ENCODE measurements at regions not wholly inside any gene's neighbourhood (a gene's known extent, or its start where the extent isn't known, plus 50 kb on each side); places are given as distances from the start of the nearest gene placed in this dataset.

DNA sequence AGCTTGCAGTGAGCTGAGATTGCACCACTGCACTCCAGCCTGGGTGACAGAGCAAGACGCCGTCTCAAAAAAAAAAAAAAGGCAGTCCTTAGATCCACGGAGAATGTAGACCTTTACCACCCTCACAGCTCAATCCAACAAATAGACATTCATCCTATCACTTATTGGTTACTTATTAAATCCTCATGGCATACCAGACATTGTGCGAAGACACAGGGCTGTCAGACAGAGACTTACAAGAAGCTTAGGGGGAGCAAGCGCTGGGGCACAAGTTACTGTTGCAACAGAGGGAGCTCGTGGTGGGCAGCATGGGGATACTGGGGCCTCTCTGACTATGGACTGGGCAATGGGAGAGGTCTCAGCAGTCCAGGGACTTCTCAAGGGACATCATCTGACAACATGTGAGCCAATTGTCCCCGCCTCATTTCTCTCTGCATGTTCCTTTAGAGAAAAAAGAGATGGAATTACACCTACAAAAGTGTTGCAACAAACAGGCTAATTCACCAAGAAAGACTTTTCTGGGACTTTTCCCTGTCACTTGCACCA, 82.8 kb upstream of the TNS3 start:
- Mint-ChIP-seq H3K4me1 (peaks cover 36 to 66% of the 10 kb centered on the region in 2 donors), H3K27me3 (no peaks in the 10 kb centered on the region), H3K27ac (no peak overlapping the region), H3K4me3 (no peak overlapping the region), H3K36me3 (no peaks in the 10 kb centered on the region), H3K9me3 (no peaks in the 10 kb centered on the region)
- no peak for ATAC-seq (replicated peaks)
- no peak for DNase-seq

DNA sequence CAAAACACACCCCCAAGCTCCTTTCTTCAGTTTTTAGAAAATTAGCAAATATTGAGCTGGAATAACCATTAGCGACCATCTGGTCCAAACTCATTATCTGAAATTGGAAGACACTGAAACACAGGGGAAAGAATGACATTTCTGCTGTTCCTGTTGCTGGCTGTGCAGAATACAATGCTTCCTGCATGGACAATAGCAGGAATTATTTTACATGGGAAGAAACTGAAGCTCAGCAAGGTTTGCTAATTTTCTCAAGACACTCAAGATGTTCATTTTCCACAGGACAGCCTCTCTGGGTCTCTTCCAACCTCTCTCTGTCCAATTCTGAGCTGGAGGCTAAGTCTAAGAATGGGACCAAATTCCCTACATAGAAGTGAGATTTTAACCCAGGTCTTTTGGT, 81.9 kb upstream of the TNS3 start:
- Mint-ChIP-seq H3K27ac (no peak overlapping the region), H3K36me3 (no peaks in the 10 kb centered on the region), H3K9me3 (no peaks in the 10 kb centered on the region), H3K4me3 (no peak overlapping the region), H3K27me3 (no peaks in the 10 kb centered on the region), H3K4me1 (peaks cover 30 to 61% of the 10 kb centered on the region in 2 donors)
- no peak for ATAC-seq (replicated peaks)
- DNase-seq, result no peak

DNA sequence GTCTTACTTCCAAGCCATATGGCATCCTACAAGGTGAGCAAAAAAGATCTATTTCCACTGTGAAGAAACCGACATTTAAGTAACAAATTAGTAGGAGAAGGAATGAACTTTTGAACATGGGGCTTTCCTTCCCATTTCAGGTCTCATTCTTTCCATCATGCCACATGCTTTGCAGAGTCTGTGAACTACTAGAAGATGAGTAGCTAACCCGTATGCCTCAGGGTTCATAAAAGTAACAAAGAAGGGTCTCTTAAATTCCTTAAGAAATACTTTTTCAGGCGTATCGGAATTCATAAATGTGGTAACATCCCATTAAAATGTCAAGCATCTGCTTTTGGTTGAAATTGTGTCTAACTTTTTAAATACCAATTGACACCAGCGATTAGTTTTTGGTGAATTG, 81.3 kb upstream of the TNS3 start:
- H3K27ac Mint-ChIP-seq, result no peak overlapping the region
- H3K9me3 Mint-ChIP-seq, result no peaks in the 10 kb centered on the region
- ATAC-seq (replicated peaks) (no peak), DNase-seq (no peak)
- no peaks in the 10 kb centered on the region for H3K27me3 Mint-ChIP-seq
- peaks cover 26 to 55% of the 10 kb centered on the region in 2 donors for H3K4me1 Mint-ChIP-seq
- no peaks in the 10 kb centered on the region for H3K36me3 Mint-ChIP-seq
- no peak overlapping the region for H3K4me3 Mint-ChIP-seq

DNA sequence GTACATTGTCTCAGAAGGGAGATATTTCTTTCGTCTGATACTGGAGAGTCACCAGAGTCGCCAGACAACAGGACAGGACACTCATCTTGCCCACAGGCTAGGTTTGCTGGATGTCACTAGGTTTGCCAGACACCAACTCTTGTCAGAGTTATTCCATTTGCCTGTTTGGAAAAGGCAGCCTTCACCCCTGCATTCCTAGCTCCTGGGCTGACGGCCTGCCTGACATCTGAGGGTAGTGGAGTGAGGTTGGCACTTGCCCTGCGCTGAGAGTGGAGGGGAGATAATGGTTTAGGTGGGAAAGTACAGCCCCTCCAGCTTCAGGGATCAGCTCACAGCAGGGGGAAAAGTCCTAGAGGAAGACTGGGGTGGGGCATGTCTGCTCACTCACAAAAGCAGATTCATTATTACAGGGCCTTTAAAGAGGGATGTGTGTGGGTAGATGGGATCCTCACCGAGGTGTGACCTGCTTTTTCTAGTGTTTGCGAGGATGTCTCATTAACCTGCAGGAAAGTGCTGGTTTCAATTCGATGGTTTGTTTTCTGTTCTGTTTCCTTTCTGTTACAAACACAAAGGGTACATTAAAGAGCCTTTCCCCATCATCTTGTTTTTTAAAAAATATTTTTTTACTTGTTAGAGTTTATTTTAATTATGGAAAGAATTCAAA, 79.3 kb upstream of the TNS3 start:
- H3K4me1 Mint-ChIP-seq, result peaks cover 26 to 55% of the 10 kb centered on the region in 2 donors
- no peaks in the 10 kb centered on the region for H3K36me3 Mint-ChIP-seq
- ATAC-seq (replicated peaks), result peak; percentile 72 to 81
- no peaks in the 10 kb centered on the region for H3K9me3 Mint-ChIP-seq
- H3K4me3 Mint-ChIP-seq, result peak overlapping the region in 1 of 2 donors; percentile 12
- peak overlapping the region; percentile 79 for H3K27ac Mint-ChIP-seq
- no peak for DNase-seq
- no peaks in the 10 kb centered on the region for H3K27me3 Mint-ChIP-seq

DNA sequence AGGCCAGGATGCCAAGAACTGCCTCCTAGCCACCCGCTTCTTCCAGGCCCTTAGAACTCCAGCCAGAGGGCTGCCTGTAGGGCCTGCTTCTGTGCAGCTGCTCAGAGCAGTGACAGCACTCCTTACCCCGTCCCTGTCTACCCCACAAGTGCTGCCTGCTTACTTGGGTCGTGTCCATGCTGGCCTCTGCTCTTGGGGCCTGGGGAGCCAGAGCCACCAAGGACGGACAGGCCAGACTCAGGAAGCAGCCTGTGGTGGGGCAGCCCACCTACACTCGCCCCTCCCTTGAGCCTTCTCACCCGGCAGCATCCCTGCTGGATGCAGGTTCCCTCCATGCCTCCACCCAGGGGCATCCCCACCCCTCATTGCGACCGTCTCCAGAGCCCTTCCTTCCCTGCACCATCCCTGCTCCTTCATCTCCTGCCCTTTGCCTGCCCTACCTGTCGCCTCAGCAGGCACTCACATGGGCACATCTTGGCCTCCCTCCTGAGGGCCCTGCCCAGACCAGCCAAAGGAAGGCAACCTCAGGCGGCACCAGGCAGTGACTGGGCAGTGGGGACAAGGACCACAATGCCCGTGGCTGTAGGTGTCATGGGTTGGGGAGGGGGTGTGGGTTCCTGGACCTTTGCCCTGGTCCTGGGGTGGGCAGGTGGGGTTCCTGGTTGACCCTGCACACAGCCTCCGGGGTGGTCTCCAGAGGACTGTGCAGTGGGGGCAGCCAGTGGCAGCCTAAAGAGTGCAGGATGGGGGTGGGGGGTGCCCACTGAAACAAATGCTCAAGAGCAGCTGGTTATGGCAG, 78.0 kb upstream of the TNS3 start:
- Mint-ChIP-seq H3K27me3 (no peaks in the 10 kb centered on the region), H3K4me3 (no peak overlapping the region), H3K27ac (peak overlapping the region; percentile 9), H3K9me3 (no peaks in the 10 kb centered on the region), H3K36me3 (no peaks in the 10 kb centered on the region), H3K4me1 (peaks cover 18 to 43% of the 10 kb centered on the region in 2 donors)
- no peak for DNase-seq
- ATAC-seq (replicated peaks), result no peak

DNA sequence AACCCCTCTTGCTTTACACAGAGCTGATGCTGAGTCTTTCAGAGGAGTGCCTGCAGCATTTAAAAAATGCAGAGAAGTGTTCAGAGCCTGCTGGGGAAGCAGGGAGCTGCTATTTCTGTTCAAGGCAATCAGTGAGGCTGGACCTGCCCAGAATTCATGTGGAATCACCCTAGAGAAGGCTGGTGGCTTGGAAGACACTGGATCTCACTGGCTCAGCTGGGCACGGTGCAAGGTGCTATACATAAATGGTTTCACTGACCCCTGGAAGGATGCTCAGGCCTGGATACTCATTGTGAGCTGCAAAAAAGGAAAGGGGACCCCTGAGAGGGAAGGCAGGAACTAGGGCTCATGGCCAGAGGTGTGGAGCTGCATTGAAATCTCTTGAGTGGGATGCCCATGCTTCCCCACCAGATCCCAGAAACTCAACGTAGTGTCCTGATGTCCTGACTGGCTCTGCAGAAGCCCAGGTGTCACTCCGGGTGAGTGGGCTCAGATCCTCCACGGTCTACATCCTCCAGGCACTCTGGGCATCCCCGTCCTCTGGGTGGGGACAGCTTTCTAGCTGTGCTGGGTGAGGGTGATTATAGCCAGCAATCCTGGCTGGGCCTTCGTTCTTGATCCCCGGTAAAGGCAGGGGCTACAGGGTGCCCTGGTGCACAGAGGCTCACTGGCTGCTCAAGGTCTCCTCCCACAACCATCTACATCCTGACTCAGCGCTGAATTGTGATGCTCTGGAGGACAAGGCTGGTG, 77.2 kb upstream of the TNS3 start:
- Mint-ChIP-seq H3K4me3 (no peak overlapping the region), H3K27me3 (no peaks in the 10 kb centered on the region), H3K4me1 (peaks cover 16 to 39% of the 10 kb centered on the region in 2 donors), H3K27ac (peak overlapping the region; percentile 9), H3K36me3 (no peaks in the 10 kb centered on the region), H3K9me3 (no peaks in the 10 kb centered on the region)
- ATAC-seq (replicated peaks) (no peak), DNase-seq (no peak)

DNA sequence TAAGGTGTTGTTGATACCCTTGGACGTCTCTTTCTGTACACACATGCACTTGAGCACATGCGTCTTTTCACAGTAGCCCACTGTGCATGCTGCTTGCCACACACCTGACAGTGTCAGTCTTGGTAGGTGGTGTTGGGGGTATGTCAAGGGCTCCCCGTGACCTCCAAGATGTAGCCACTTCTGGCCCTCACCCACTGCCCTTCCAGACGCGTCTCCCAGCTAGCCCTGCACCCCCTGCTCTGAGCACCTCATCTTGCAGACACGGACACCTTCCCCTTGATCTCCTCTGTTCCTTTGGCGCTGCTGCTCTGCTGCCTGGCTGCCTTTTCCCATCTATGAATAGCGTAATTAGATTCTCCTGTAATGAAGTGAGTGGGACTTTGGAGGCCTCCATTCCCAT, 75.2 kb upstream of the TNS3 start:
- ATAC-seq (replicated peaks) (no peak), DNase-seq (no peak)
- no peak overlapping the region for H3K27ac Mint-ChIP-seq
- no peaks in the 10 kb centered on the region for H3K36me3 Mint-ChIP-seq
- H3K9me3 Mint-ChIP-seq, result peaks cover 0 to 1% of the 10 kb centered on the region in 2 donors
- H3K4me3 Mint-ChIP-seq, result no peak overlapping the region
- H3K27me3 Mint-ChIP-seq, result no peaks in the 10 kb centered on the region
- H3K4me1 Mint-ChIP-seq, result peaks cover 22 to 37% of the 10 kb centered on the region in 2 donors

DNA sequence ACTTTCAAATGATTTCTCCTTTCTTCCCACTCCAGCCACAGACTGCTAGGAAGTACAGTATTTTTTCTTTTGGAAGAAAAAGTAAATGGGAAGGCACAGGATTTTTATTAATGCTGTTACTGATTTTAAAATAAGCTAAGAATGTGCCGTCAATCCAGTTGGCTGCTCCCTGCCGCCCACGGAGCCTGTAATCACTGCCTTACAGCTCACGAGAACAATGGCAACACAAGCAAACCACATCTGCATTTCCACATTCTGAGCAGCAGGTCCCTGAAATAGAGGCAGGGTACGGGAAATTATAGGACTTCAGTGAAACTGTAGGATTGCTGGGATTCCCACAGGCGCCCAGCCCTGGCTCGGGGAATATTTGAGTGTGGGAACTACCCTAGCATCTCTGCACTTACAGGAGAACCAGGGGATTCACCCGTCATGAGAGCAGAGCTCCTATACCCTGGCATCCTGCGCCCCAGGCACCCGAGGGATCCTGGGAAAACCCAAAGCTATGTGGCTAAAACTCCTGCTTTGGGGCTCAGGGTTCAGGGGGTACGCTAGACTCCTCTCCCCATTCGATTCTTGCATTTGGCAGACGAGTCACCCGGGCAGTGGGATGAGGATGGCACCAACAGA, 72.9 kb upstream of the TNS3 start:
- H3K4me3 Mint-ChIP-seq, result no peak overlapping the region
- H3K27me3 Mint-ChIP-seq, result no peaks in the 10 kb centered on the region
- no peak overlapping the region for H3K27ac Mint-ChIP-seq
- ATAC-seq (replicated peaks), result no peak
- H3K36me3 Mint-ChIP-seq, result no peaks in the 10 kb centered on the region
- peaks cover 10 to 26% of the 10 kb centered on the region in 2 donors for H3K4me1 Mint-ChIP-seq
- H3K9me3 Mint-ChIP-seq, result peaks cover 0 to 1% of the 10 kb centered on the region in 2 donors
- DNase-seq, result no peak

DNA sequence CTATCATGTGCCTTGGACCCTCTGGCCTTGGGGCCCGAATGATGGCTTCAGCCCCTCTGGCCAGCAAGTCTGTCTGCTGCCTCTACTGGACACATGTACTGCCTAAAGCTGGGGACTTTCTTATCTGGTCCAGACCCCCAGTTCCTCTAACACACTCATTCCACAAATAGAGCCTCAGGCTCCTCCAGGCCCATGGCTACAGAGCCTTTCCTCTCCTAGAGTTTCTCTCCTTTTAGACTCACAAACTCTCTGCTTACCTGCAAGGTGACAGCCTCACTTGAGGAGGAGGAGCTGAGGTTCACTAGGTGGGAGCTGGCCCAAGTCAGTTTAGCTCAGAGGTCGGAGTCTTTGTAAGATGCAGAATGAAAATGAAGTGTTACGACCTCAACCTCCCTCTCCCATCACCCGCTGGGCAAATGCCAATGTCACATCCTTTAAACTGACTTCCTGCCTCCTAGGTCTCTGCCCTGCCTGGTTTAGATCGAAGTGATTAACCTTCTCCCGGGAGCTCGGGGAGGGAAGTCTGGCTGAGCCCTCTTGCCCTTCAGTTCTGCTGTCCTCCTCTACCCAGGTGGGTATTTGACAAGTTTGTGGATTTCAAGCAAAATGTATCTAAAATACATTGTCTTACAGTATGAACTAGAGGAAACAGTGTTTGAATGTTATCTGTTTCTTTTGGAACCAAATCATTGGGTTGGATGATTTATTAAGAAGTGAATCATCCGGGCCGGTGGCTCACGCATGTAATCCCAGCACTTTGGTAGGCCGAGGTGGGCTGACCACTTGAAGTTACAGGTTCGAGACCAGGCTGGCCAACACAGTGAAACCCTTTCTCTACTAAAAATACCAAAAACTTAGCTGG, 71.9 kb upstream of the TNS3 start:
- H3K27ac Mint-ChIP-seq, result peak overlapping the region; percentile 57

DNA sequence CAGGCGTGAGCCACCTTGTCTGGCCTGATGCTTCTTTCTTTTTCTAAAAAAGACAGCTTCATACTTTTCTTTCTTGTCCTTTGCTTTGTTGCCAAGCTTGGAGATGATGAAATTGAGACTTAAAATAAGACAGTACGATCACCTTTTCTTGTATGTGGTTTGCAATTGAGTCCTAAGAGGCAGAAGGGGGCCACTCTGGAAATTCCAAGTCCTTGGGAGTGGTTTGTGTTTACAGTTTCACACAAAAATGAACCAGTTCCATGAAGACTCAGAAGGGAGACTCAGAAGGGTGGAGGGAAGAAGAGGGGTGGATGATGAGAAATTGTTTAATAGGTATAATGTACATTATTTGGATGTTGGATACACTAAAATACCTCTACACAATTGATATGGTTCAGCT, 70.7 kb upstream of the TNS3 start:
- peaks cover 20 to 37% of the 10 kb centered on the region in 2 donors for H3K4me1 Mint-ChIP-seq
- H3K4me3 Mint-ChIP-seq, result no peak overlapping the region
- H3K27ac Mint-ChIP-seq, result no peak overlapping the region
- H3K27me3 Mint-ChIP-seq, result no peaks in the 10 kb centered on the region
- DNase-seq, result no peak
- H3K9me3 Mint-ChIP-seq, result peaks cover 0 to 1% of the 10 kb centered on the region in 2 donors
- ATAC-seq (replicated peaks), result no peak
- H3K36me3 Mint-ChIP-seq, result no peaks in the 10 kb centered on the region

More for the DNA sequence above, 71.9 kb upstream of the TNS3 start:
- Mint-ChIP-seq H3K9me3 (peaks cover 0 to 1% of the 10 kb centered on the region in 2 donors), H3K4me3 (no peak overlapping the region), H3K4me1 (peaks cover 10 to 25% of the 10 kb centered on the region in 2 donors), H3K36me3 (no peaks in the 10 kb centered on the region), H3K27me3 (no peaks in the 10 kb centered on the region)
- no peak for ATAC-seq (replicated peaks)
- no peak for DNase-seq

DNA sequence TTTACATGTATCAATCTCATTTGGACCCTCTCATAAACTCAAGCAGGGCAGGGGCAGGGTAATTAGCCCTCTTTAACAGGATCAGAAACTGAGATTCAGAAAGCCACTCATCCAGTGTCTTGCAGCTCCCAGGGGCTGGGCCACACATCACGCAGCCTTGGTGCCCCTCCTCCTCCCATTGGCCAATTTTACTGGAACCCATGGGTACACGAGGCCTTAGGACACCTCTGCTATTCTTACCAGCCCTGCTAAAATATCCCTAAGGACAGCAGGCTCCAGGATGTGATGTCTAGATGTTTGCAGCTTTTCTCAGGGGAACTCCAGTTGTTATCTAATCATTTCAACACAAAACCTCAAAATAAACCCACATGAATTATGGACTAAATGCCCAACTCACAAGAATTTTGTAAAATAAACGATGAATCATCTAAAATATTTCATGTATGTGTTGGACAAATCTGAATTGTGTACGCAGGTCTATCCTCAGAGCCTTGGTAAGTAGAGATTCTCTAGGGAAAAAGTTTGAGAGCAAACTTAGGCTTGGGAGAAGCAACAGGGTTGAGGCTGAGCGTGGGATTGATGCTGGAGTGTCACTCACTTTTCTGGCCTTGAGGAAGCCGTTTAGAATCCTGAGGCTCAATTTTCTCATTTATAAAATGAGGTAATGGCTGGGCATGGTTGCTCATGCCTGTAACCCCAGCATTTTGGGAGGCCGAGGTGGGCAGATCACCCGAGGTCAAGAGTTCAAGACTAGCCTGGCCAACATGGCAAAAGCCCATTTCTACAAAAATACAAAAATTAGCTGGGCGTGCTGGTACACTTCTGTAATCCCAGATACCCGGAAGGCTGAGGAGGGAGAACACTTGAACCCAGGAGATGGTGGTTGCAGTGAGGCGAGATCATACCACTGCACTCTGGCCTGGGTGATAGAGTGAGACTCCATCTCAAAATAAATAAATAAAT, 69.7 kb upstream of the TNS3 start:
- Mint-ChIP-seq H3K27me3 (no peaks in the 10 kb centered on the region), H3K4me3 (no peak overlapping the region), H3K27ac (no peak overlapping the region), H3K36me3 (no peaks in the 10 kb centered on the region), H3K9me3 (peaks cover 0 to 1% of the 10 kb centered on the region in 2 donors), H3K4me1 (peaks cover 29 to 47% of the 10 kb centered on the region in 2 donors)
- no peak for ATAC-seq (replicated peaks)
- no peak for DNase-seq

DNA sequence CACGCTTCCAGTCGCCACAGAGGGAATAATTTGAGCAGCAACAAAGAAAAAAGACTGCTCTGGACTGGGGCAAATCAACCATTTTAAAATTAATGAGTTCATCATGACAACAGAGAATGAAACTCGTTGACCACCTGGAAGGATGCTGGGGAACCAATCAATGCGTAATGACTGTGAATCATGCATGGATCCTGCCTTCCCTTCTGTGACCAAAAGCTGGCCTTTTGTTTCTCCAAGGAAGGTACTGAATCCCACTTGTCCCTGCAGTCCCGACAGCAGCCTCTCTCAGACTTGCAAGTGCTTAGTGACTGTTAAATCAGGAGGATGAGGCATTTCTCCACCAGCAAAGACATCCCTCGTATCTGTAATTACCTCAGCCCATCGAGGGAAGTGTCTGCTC, 68.0 kb upstream of the TNS3 start:
- Mint-ChIP-seq H3K27me3 (no peaks in the 10 kb centered on the region), H3K27ac (no peak overlapping the region), H3K36me3 (peaks cover 0 to 4% of the 10 kb centered on the region in 2 donors), H3K4me3 (no peak overlapping the region), H3K4me1 (peaks cover 30 to 48% of the 10 kb centered on the region in 2 donors), H3K9me3 (peaks cover 3 to 4% of the 10 kb centered on the region in 2 donors)
- no peak for DNase-seq
- no peak for ATAC-seq (replicated peaks)
